H9 (cell line): ENCODE measurements at regions not wholly inside any gene's neighbourhood (a gene's known extent, or its start where the extent isn't known, plus 50 kb on each side); places are given as distances from the start of the nearest gene placed in this dataset.

ENCODE experiments used
- DNase-seq: peaks from one replicate; pipeline ENCODE4 v3.0.0-alpha.2; 2017
- H2AFZ ChIP-seq: one replicate; pipeline ENCODE4 v1.6.1; 2013; ENCODE audit warnings: mild to moderate bottlenecking, low read length, control low read depth, moderate library complexity
- H2AK5ac ChIP-seq: 2 replicates; pipeline ENCODE4 v1.6.1; 2013; ENCODE audit warnings: low read length, control low read depth, mixed read lengths; ENCODE audit not compliant: insufficient read length
- H2BK120ac ChIP-seq: one replicate; pipeline ENCODE4 v1.6.1; 2013; ENCODE audit warnings: low read depth, mild to moderate bottlenecking, low read length, control low read depth, inconsistent platforms; ENCODE audit not compliant: poor library complexity, severe bottlenecking
- H2BK12ac ChIP-seq: 2 replicates; pipeline ENCODE4 v1.6.1; 2013; ENCODE audit warnings: low read length, control low read depth, mixed read lengths, low read depth; ENCODE audit not compliant: insufficient read length
- H2BK15ac ChIP-seq: 2 replicates; pipeline ENCODE4 v1.6.1; 2013; ENCODE audit warnings: low read depth, low read length, control low read depth
- H2BK20ac ChIP-seq: one replicate; pipeline ENCODE4 v1.6.1; 2013; ENCODE audit warnings: low read depth, mild to moderate bottlenecking, low read length, control low read depth, inconsistent platforms; ENCODE audit not compliant: poor library complexity, severe bottlenecking
- H2BK5ac ChIP-seq: 2 replicates; pipeline ENCODE4 v1.6.1; 2013; ENCODE audit warnings: low read length, control low read depth, mixed read lengths; ENCODE audit not compliant: insufficient read length
- H3K14ac ChIP-seq: 2 replicates; pipeline ENCODE4 v1.6.1; 2013; ENCODE audit warnings: low read length, control low read depth; ENCODE audit not compliant: insufficient read depth
- H3K18ac ChIP-seq: 2 replicates; pipeline ENCODE4 v1.6.1; 2013; ENCODE audit warnings: low read depth, mild to moderate bottlenecking, mixed read lengths, low read length, control low read depth; ENCODE audit not compliant: insufficient read length
- H3K23ac ChIP-seq: 2 replicates; pipeline ENCODE4 v1.6.1; 2013; ENCODE audit warnings: low read length, control low read depth, mixed read lengths, low read depth; ENCODE audit not compliant: insufficient read length
- H3K23me2 ChIP-seq: 2 replicates; pipeline ENCODE4 v1.6.1; 2013; ENCODE audit warnings: low read depth, mild to moderate bottlenecking, mixed read lengths, low read length, control low read depth; ENCODE audit not compliant: insufficient read length, poor library complexity, severe bottlenecking
- H3K27ac ChIP-seq: 2 replicates; pipeline ENCODE4 v1.5.1; 2013; ENCODE audit warnings: low read length, control low read depth, mixed read lengths, low read depth; ENCODE audit not compliant: insufficient read length
- H3K27me3 ChIP-seq: 2 replicates; pipeline ENCODE4 v1.6.1; 2013; ENCODE audit warnings: low read length, control low read depth, inconsistent platforms; ENCODE audit not compliant: insufficient read depth
- H3K4ac ChIP-seq: 2 replicates; pipeline ENCODE4 v1.6.1; 2013; ENCODE audit warnings: low read depth, mild to moderate bottlenecking, control low read depth, inconsistent platforms, low read length, moderate library complexity
- H3K4me1 ChIP-seq: 2 replicates; pipeline ENCODE4 v1.6.1; 2013; ENCODE audit warnings: low read length, control low read depth, inconsistent platforms; ENCODE audit not compliant: insufficient read depth
- H3K4me2 ChIP-seq: 2 replicates; pipeline ENCODE4 v1.6.1; 2013; ENCODE audit warnings: low read length, control low read depth, mixed read lengths; ENCODE audit not compliant: insufficient read length, insufficient read depth
- H3K56ac ChIP-seq: 2 replicates; pipeline ENCODE4 v1.6.1; 2013; ENCODE audit warnings: low read depth, mild to moderate bottlenecking, mixed read lengths, low read length, control low read depth; ENCODE audit not compliant: insufficient read length
- H3K79me1 ChIP-seq: 2 replicates; pipeline ENCODE4 v1.6.1; 2013; ENCODE audit warnings: low read depth, mild to moderate bottlenecking, moderate library complexity, low read length, control low read depth, inconsistent platforms; ENCODE audit not compliant: insufficient read depth, poor library complexity, severe bottlenecking
- H3K79me2 ChIP-seq: 2 replicates; pipeline ENCODE4 v1.6.1; 2013; ENCODE audit warnings: low read length, control low read depth, inconsistent platforms; ENCODE audit not compliant: insufficient read depth
- H3K9ac ChIP-seq: 2 replicates; pipeline ENCODE4 v1.6.1; 2013; ENCODE audit warnings: low read length, control low read depth, mixed read lengths; ENCODE audit not compliant: insufficient read length; ENCODE audit errors: extremely low read depth
- H3K9me3 ChIP-seq: one replicate; pipeline ENCODE4 v1.6.1; 2013; ENCODE audit warnings: low read depth, low read length, inconsistent platforms; ENCODE audit not compliant: control insufficient read depth
- H3T11ph ChIP-seq: one replicate; pipeline ENCODE4 v1.6.1; 2013; ENCODE audit warnings: mild to moderate bottlenecking, low read length, control low read depth, inconsistent platforms
- H4K20me1 ChIP-seq: one replicate; pipeline ENCODE4 v1.6.1; 2013; ENCODE audit not compliant: control insufficient read depth, insufficient read length, insufficient read depth
- H4K5ac ChIP-seq: 2 replicates; pipeline ENCODE4 v1.6.1; 2013; ENCODE audit warnings: low read depth, mild to moderate bottlenecking, mixed read lengths, low read length, control low read depth; ENCODE audit not compliant: insufficient read length
- H4K8ac ChIP-seq: replicated peaks from 2 replicates; pipeline ENCODE4 v1.6.1; 2013; ENCODE audit warnings: low read length, control low read depth, mixed read lengths, low read depth; ENCODE audit not compliant: insufficient read length
- H4K91ac ChIP-seq: 2 replicates; pipeline ENCODE4 v1.6.1; 2013; ENCODE audit warnings: low read depth, mild to moderate bottlenecking, moderate library complexity, mixed read lengths, low read length, control low read depth; ENCODE audit not compliant: insufficient read length
- H3K27ac Mint-ChIP-seq, 3 experiments: 2 replicates in 2 of 3; 3 replicates in 1 of 3; pipeline ENCODE4 v1.8.0; 2020 to 2021; ENCODE audit warnings: mixed read lengths in 3 of 3, mild to moderate bottlenecking in 1 of 3, moderate library complexity in 1 of 3
- H3K27me3 Mint-ChIP-seq: 2 replicates; pipeline ENCODE4 v1.8.0; 2021; ENCODE audit warnings: low read depth, mild to moderate bottlenecking, moderate library complexity, mixed read lengths
- H3K36me3 Mint-ChIP-seq, 3 experiments: 2 replicates in 2 of 3; 3 replicates in 1 of 3; pipeline ENCODE4 v1.8.0; 2020 to 2021; ENCODE audit warnings: low read depth in 3 of 3, mixed read lengths in 3 of 3; ENCODE audit not compliant: insufficient read depth in 1 of 3
- H3K4me1 Mint-ChIP-seq, 2 experiments: 2 replicates each; pipeline ENCODE4 v1.8.0; 2020; ENCODE audit warnings: mixed read lengths in 2 of 2
- H3K4me3 Mint-ChIP-seq, 2 experiments: 2 replicates in 1 of 2; 3 replicates in 1 of 2; pipeline ENCODE4 v1.8.0; 2020 to 2021; ENCODE audit warnings: mild to moderate bottlenecking in 2 of 2, mixed read lengths in 2 of 2, moderate library complexity in 1 of 2
- H3K9me3 Mint-ChIP-seq, 2 experiments: 2 replicates in 1 of 2; 3 replicates in 1 of 2; pipeline ENCODE4 v1.8.0; 2020; ENCODE audit warnings: mild to moderate bottlenecking in 2 of 2, mixed read lengths in 2 of 2, moderate library complexity in 1 of 2
- CTCF ChIP-seq: fragments of 200-600 bp; sonication (generic); conservative IDR thresholded peaks from 3 replicates; pipeline ENCODE4 v1.8.0; 2021; ENCODE audit warnings: antibody characterized with exemption, mild to moderate bottlenecking
- WGBS: extraction: QIAGEN DNeasy Blood & Tissue Kit; methylation state at CpG from one replicate; pipeline ENCODE4 v1.1.7; 2013; ENCODE audit warnings: missing lambda C conversion rate, low lambda C conversion rate, mixed read lengths; ENCODE audit not compliant: insufficient read length; ENCODE audit errors: extremely low coverage; 5-methylcytosine and 5-hydroxymethylcytosine counted together

- H4K5ac ChIP-seq: no peak overlapping the region
- H3K36me3 Mint-ChIP-seq: peaks cover 2 to 7% (median 5%) of the 10 kb centered on the region in 3 experiments
- no peak overlapping the region for H3K4me3 Mint-ChIP-seq
- no peak overlapping the region for H3K4me2 ChIP-seq
- H3K27me3 ChIP-seq: no peaks in the 10 kb centered on the region
- H3T11ph ChIP-seq: no peak overlapping the region
- no peaks in the 10 kb centered on the region for H3K79me1 ChIP-seq
- no peak overlapping the region for H2BK12ac ChIP-seq
- H4K8ac ChIP-seq: no peak overlapping the region
- H2BK15ac ChIP-seq: no peak overlapping the region
- no peaks in the 10 kb centered on the region for H3K23me2 ChIP-seq
- H2BK5ac ChIP-seq: no peak overlapping the region
- no peak for DNase-seq
- H3K9me3 Mint-ChIP-seq: peaks cover 11 to 27% of the 10 kb centered on the region in 2 experiments
- no peak overlapping the region for H4K91ac ChIP-seq
- no peak overlapping the region; the same call in 1 of the 2 replicates for H3K14ac ChIP-seq
- TF ChIP-seq CTCF: no peak
- WGBS: no CpG with 5 or more reads among the region's 16 CpGs
- no peaks in the 10 kb centered on the region for H3K9me3 ChIP-seq
- H2AFZ ChIP-seq: no peak overlapping the region
- no peak overlapping the region for H3K27ac ChIP-seq
- no peaks in the 10 kb centered on the region; the same call in 1 of the 2 replicates for H3K27me3 Mint-ChIP-seq
- no peak overlapping the region for H3K4ac ChIP-seq
- H3K79me2 ChIP-seq: no peaks in the 10 kb centered on the region
- H3K27ac Mint-ChIP-seq: no peak overlapping the region; a peak in 1 of 7 replicates
- H4K20me1 ChIP-seq: no peaks in the 10 kb centered on the region
- H3K18ac ChIP-seq: no peak overlapping the region
- no peak overlapping the region for H3K9ac ChIP-seq
- H2AK5ac ChIP-seq: no peak overlapping the region
- no peaks in the 10 kb centered on the region for H3K4me1 ChIP-seq
- H2BK20ac ChIP-seq: no peak overlapping the region
- no peak overlapping the region for H2BK120ac ChIP-seq
- H3K56ac ChIP-seq: no peak overlapping the region
- H3K23ac ChIP-seq: no peak overlapping the region
- no peaks in the 10 kb centered on the region for H3K4me1 Mint-ChIP-seq
These were observed 399.6 kb upstream of the SALL3 start for GRCh38 chr18:78579854-78580577.
